AG04450 (cell line): ENCODE measurements at regions not wholly inside any gene's neighbourhood (a gene's known extent, or its start where the extent isn't known, plus 50 kb on each side); places are given as distances from the start of the nearest gene placed in this dataset.
"Not testable (repeated sequence)": the region's sequence is repeated elsewhere in the genome, so short reads cannot be mapped to it uniquely, and the experiment has no call there.

ENCODE experiments used
- CTCF ChIA-PET: fragments of 300-600, 350-600 bp; formaldehyde crosslinking; extraction: SDS; loops from one replicate; lab custom pipeline; 2022; ENCODE audit warnings: antibody characterized with exemption, inconsistent platforms; lab: Charles Lee
- POLR2A ChIA-PET: fragments of 350-600 bp; formaldehyde crosslinking; extraction: SDS; loops from one replicate; lab custom pipeline; 2021; ENCODE audit warnings: antibody characterized with exemption, inconsistent platforms; lab: Yijun Ruan, JAX
- DNase-seq: peaks from one replicate; pipeline ENCODE4 v3.0.0-alpha.2; 2011; ENCODE audit warnings: low read depth, low spot score
- H3K27ac ChIP-seq: one replicate; pipeline ENCODE4 v1.5.1; 2012; ENCODE audit warnings: low read depth, low read length, control low read depth
- H3K27me3 ChIP-seq: one replicate; pipeline ENCODE4 v1.6.0; 2012; ENCODE audit warnings: low read length; ENCODE audit not compliant: control insufficient read depth, insufficient read depth
- H3K4me3 ChIP-seq: 2 replicates; pipeline ENCODE4 v1.5.1; 2011; ENCODE audit warnings: mild to moderate bottlenecking, low read depth, low read length, control low read depth
- H3K9me3 ChIP-seq: 2 replicates; pipeline ENCODE4 v1.5.1; 2012; ENCODE audit warnings: low read length; ENCODE audit not compliant: control insufficient read depth, insufficient read depth
- CTCF ChIP-seq: IDR thresholded peaks from 2 replicates; pipeline ENCODE4 v1.5.1; 2011; ENCODE audit warnings: low read depth, low read length, control low read depth, inconsistent platforms

- no peak overlapping the region for H3K27ac ChIP-seq
- TF ChIP-seq CTCF, result no peak
- no peak overlapping the region for H3K4me3 ChIP-seq
- ChIA-PET POLR2A (no interaction called here), CTCF (interaction anchor here (0.6 to 1.1 kb wide), 2 partner anchors 41 to 867 kb away, joined by 3 to 6 read pairs; no protein-coding TSS in a partner anchor)
- H3K9me3 ChIP-seq, result no peaks in the 10 kb centered on the region
- peak; percentile 3 for DNase-seq
- no peaks in the 10 kb centered on the region for H3K27me3 ChIP-seq
These were observed 868.0 kb downstream of the FAT4 start for GRCh38 chr4:126182786-126183185.

- DNase-seq, result no peak
- H3K4me3 ChIP-seq, result no peak overlapping the region
- H3K27ac ChIP-seq, result no peak overlapping the region
- H3K27me3 ChIP-seq, result no peaks in the 10 kb centered on the region
- POLR2A ChIA-PET, result no interaction called here
- no peaks in the 10 kb centered on the region for H3K9me3 ChIP-seq
- no peak for TF ChIP-seq CTCF
- CTCF ChIA-PET, result interaction anchor here (0.6 to 1.1 kb wide), 2 partner anchors 41 to 867 kb away, joined by 3 to 6 read pairs; no protein-coding TSS in a partner anchor
These were observed 868.5 kb downstream of the FAT4 start for GRCh38 chr4:126183206-126183605.

- CTCF ChIA-PET, result interaction anchor here (0.6 kb wide), 1 partner anchor 85 kb away, joined by 3 read pairs; no protein-coding TSS in a partner anchor
- no peak for DNase-seq
- POLR2A ChIA-PET, result no interaction called here
- Histone ChIP-seq H3K27ac (no peak overlapping the region), H3K9me3 (no peaks in the 10 kb centered on the region), H3K27me3 (no peaks in the 10 kb centered on the region), H3K4me3 (no peak overlapping the region)
- TF ChIP-seq CTCF, result no peak
These were observed 876.8 kb downstream of the FAT4 start for GRCh38 chr4:126191536-126191935.

- Histone ChIP-seq H3K27ac (no peak overlapping the region), H3K4me3 (no peak overlapping the region), H3K9me3 (no peaks in the 10 kb centered on the region), H3K27me3 (no peaks in the 10 kb centered on the region)
- no peak for DNase-seq
- ChIA-PET CTCF (no interaction called here), POLR2A (no interaction called here)
- TF ChIP-seq CTCF, result no peak
These were observed 877.8 kb downstream of the FAT4 start for GRCh38 chr4:126192506-126192905.

GRCh38 chr4:126201251-126202138, 886.7 kb downstream of the FAT4 start:
- POLR2A ChIA-PET, H3K27ac ChIP-seq, H3K27me3 ChIP-seq, H3K4me3 ChIP-seq, DNase-seq, H3K9me3 ChIP-seq: not testable (repeated sequence)
- CTCF ChIA-PET, result interaction anchor here (0.9 kb wide), 1 partner anchor 9 kb away, joined by 3 read pairs; no protein-coding TSS in a partner anchor
